ENCODE measurements at regions not wholly inside any gene's neighbourhood (a gene's known extent, or its start where the extent isn't known, plus 50 kb on each side); places are given as distances from the start of the nearest gene placed in this dataset.

DNA sequence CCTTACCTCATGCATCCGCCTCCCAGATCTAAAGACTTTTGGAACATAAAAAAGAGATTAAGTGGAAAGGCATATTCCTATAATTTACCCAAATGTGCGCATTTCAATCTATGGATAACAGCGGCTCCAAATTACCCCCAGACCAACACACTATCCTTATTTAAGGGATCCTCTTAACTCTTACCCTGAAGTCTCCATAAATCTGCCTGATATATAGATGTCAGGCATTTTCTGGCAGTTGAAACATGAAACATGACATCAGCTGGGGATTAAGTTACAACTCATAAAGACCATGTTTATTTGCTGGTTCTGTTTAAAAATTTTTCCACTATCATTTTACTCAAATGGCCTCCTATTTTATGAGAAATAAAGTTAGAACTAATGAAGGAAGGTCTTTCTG is 478.5 kb upstream of the SALL1 start:
- intact Hi-C loops (cut with micrococcal nuclease): no loop called here
- no peak for TF ChIP-seq MYC (IDR thresholded peaks at IDR 0.05; ENCODE audit: low read depth, low read length)
- TF ChIP-seq GATA2 (IDR thresholded peaks at IDR 0.05; ENCODE audit: insufficient read depth, insufficient read length, low read depth, low read length): no peak
- TF ChIP-seq, protein P1, sequence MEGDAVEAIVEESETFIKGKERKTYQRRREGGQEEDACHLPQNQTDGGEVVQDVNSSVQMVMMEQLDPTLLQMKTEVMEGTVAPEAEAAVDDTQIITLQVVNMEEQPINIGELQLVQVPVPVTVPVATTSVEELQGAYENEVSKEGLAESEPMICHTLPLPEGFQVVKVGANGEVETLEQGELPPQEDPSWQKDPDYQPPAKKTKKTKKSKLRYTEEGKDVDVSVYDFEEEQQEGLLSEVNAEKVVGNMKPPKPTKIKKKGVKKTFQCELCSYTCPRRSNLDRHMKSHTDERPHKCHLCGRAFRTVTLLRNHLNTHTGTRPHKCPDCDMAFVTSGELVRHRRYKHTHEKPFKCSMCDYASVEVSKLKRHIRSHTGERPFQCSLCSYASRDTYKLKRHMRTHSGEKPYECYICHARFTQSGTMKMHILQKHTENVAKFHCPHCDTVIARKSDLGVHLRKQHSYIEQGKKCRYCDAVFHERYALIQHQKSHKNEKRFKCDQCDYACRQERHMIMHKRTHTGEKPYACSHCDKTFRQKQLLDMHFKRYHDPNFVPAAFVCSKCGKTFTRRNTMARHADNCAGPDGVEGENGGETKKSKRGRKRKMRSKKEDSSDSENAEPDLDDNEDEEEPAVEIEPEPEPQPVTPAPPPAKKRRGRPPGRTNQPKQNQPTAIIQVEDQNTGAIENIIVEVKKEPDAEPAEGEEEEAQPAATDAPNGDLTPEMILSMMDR (IDR thresholded peaks at IDR 0.05; ENCODE audit: extremely low read depth in 1 of 2, insufficient read depth in 1 of 2, low read depth in 1 of 2, low read length in 2 of 2): no peak
- no peak for TF ChIP-seq EZH2 (IDR thresholded peaks at IDR 0.05; ENCODE audit: borderline replicate concordance, low read depth, low read length, severe bottlenecking)
- no peak for TF ChIP-seq POLR2AphosphoS5 (IDR thresholded peaks at IDR 0.05; ENCODE audit: insufficient read depth, low read depth, low read length)
- TF ChIP-seq JUN (IDR thresholded peaks at IDR 0.05; ENCODE audit: borderline replicate concordance, insufficient read depth, insufficient read length, low read depth): no peak
- no peak for TF ChIP-seq FOS (IDR thresholded peaks at IDR 0.05; ENCODE audit: borderline replicate concordance, insufficient read depth, low read length)
- TF ChIP-seq, protein P2, sequence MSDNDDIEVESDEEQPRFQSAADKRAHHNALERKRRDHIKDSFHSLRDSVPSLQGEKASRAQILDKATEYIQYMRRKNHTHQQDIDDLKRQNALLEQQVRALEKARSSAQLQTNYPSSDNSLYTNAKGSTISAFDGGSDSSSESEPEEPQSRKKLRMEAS (IDR thresholded peaks at IDR 0.05; ENCODE audit: insufficient read depth, insufficient read length): no peak
- TF ChIP-seq POLR2A (IDR thresholded peaks at IDR 0.05; ENCODE audit: low read depth, low read length): no peak
- Histone ChIP-seq H3K4me3 (replicated peaks in 1 of 3; ENCODE audit: insufficient read depth in 1 of 3, low read depth in 1 of 3, low read length in 3 of 3) (no peak overlapping the region), H3K4me2 (ENCODE audit: insufficient read depth, low read length) (no peak overlapping the region), H3K79me2 (ENCODE audit: control insufficient read depth, insufficient read depth, low read length) (no peaks in the 10 kb centered on the region), H3K9ac (replicated peaks; ENCODE audit: extremely low read depth, insufficient read depth, low read length) (no peak overlapping the region), H3K36me3 (ENCODE audit: control insufficient read depth in 2 of 2, extremely low read depth in 1 of 2, insufficient read depth in 2 of 2, low read length in 2 of 2) (no peaks in the 10 kb centered on the region), H4K20me1 (replicated peaks; ENCODE audit: control insufficient read depth, extremely low read depth, insufficient read depth, low read length) (no peaks in the 10 kb centered on the region), H3K4me1 (ENCODE audit: control insufficient read depth, extremely low read depth, insufficient read depth, low read length) (no peaks in the 10 kb centered on the region), H3K27me3 (ENCODE audit: control insufficient read depth in 2 of 2, insufficient read depth in 2 of 2, low read length in 2 of 2) (no peaks in the 10 kb centered on the region), H2AFZ (ENCODE audit: low read depth, low read length) (no peak overlapping the region), H3K27ac (ENCODE audit: insufficient read depth, low read depth, low read length) (no peak overlapping the region), H3K9me3 (replicated peaks; ENCODE audit: control insufficient read depth, insufficient read depth, low read length) (no peaks in the 10 kb centered on the region), H3K9me1 (replicated peaks; ENCODE audit: control insufficient read depth, extremely low read depth, insufficient read depth, low read length) (no peaks in the 10 kb centered on the region)
- dilution Hi-C loops (cut with MboI; ENCODE audit: extremely low pct_ligation_motif_present, low sequenced_read_pairs): no loop called here
- no peak for DNase-seq (ENCODE audit: low read depth, low spot score)
- FAIRE-seq: no peak
- BruUV-seq (replicated peaks): no TSS peak
- ChIA-PET POLR2A (no interaction called here), CTCF (no interaction called here)

Measured in endothelial cell of umbilical vein (primary cell).